GM23248 (cell line): ENCODE measurements at regions not wholly inside any gene's neighbourhood (a gene's known extent, or its start where the extent isn't known, plus 50 kb on each side); places are given as distances from the start of the nearest gene placed in this dataset.

Source experiments
- DNase-seq: peaks from one replicate; pipeline ENCODE4 v3.0.0-alpha.2; 2015
- H2AFZ ChIP-seq: fragments of 200-600 bp; sonication (generic); 2 replicates; pipeline ENCODE4 v1.6.1; 2016; ENCODE audit warnings: antibody characterized with exemption
- H3F3A ChIP-seq: fragments of 200-600 bp; sonication (generic); 2 replicates; pipeline ENCODE4 v1.6.1; 2016; ENCODE audit warnings: mild to moderate bottlenecking, antibody characterized with exemption, mixed run types; ENCODE audit not compliant: insufficient read depth
- H3K27ac ChIP-seq: fragments of 200-600 bp; sonication (generic); 2 replicates; pipeline ENCODE4 v1.5.1; 2016; ENCODE audit warnings: mild to moderate bottlenecking
- H3K27me3 ChIP-seq: fragments of 200-600 bp; sonication (generic); replicated peaks from 2 replicates; pipeline ENCODE4 v1.6.1; 2016; ENCODE audit warnings: mild to moderate bottlenecking; ENCODE audit not compliant: insufficient read depth
- H3K36me3 ChIP-seq: fragments of 200-600 bp; sonication (generic); 2 replicates; pipeline ENCODE4 v1.6.1; 2016; ENCODE audit warnings: low read depth, mild to moderate bottlenecking
- H3K4me1 ChIP-seq: fragments of 200-600 bp; sonication (generic); 2 replicates; pipeline ENCODE4 v1.6.1; 2016; ENCODE audit warnings: mild to moderate bottlenecking; ENCODE audit not compliant: insufficient read depth
- H3K4me2 ChIP-seq: fragments of 200-600 bp; sonication (generic); one replicate; pipeline ENCODE4 v1.6.1; 2016; ENCODE audit warnings: mild to moderate bottlenecking; ENCODE audit not compliant: unreplicated experiment
- H3K4me3 ChIP-seq: fragments of 200-600 bp; sonication (generic); 2 replicates; pipeline ENCODE4 v1.5.1; 2016; ENCODE audit warnings: mild to moderate bottlenecking
- H3K79me2 ChIP-seq: fragments of 200-600 bp; sonication (generic); 2 replicates; pipeline ENCODE4 v1.6.1; 2016; ENCODE audit warnings: mild to moderate bottlenecking; ENCODE audit not compliant: insufficient read depth
- H3K9ac ChIP-seq: fragments of 200-600 bp; sonication (generic); 2 replicates; pipeline ENCODE4 v1.6.1; 2016; ENCODE audit warnings: mild to moderate bottlenecking
- H3K9me2 ChIP-seq: fragments of 200-600 bp; sonication (generic); 2 replicates; pipeline ENCODE4 v1.6.1; 2016; ENCODE audit warnings: mixed run types, mild to moderate bottlenecking, moderate library complexity; ENCODE audit not compliant: insufficient read depth
- H3K9me3 ChIP-seq: fragments of 200-600 bp; sonication (generic); one replicate; pipeline ENCODE4 v1.6.1; 2017; ENCODE audit warnings: low read depth
- H4K20me1 ChIP-seq: fragments of 200-600 bp; sonication (generic); 2 replicates; pipeline ENCODE4 v1.6.0; 2016; ENCODE audit not compliant: insufficient read depth
- EZH2 ChIP-seq: fragments of 200-600 bp; sonication (generic); IDR thresholded peaks from 2 replicates; pipeline ENCODE4 v1.6.1; 2018; ENCODE audit warnings: antibody characterized with exemption, mild to moderate bottlenecking; ENCODE audit not compliant: insufficient read depth, poor library complexity, severe bottlenecking
- EZH2phosphoT487 ChIP-seq: fragments of 200-600 bp; sonication (generic); IDR thresholded peaks from 2 replicates; pipeline ENCODE4 v1.6.1; 2018; ENCODE audit warnings: antibody characterized with exemption, moderate library complexity, mild to moderate bottlenecking, low read depth; ENCODE audit not compliant: insufficient read depth
- WGBS, 2 experiments: methylation state at CpG; one replicate each; pipeline ENCODE4 v1.1.6; 2015 to 2017; ENCODE audit warnings: low lambda C conversion rate in 2 of 2, low coverage in 1 of 2; ENCODE audit errors: missing lambda C conversion rate in 2 of 2; 5-methylcytosine and 5-hydroxymethylcytosine counted together
- in situ Hi-C: fragments of 300-500 bp; cut with MboI; formaldehyde crosslinking; loops from 2 replicates; pipeline ENCODE4 v1.15.0; 2020

- no peaks in the 10 kb centered on the region for H3K9me3 ChIP-seq
- H3K27ac ChIP-seq, result no peak overlapping the region
- H2AFZ ChIP-seq, result no peak overlapping the region
- no peak overlapping the region for H3K4me2 ChIP-seq
- H3K9ac ChIP-seq, result no peak overlapping the region
- H3K36me3 ChIP-seq, result no peaks in the 10 kb centered on the region
- no peaks in the 10 kb centered on the region for H3K79me2 ChIP-seq
- H3K4me3 ChIP-seq, result no peak overlapping the region
- in situ Hi-C loops, result no loop called here
- WGBS, 2 experiments, result 18 to 28% methylated on average over 2 of the region's 2 CpGs
- H3K4me1 ChIP-seq, result no peaks in the 10 kb centered on the region
- TF ChIP-seq EZH2phosphoT487 (no peak), EZH2 (no peak)
- no peaks in the 10 kb centered on the region for H4K20me1 ChIP-seq
- DNase-seq, result no peak
- H3F3A ChIP-seq, result no peaks in the 10 kb centered on the region
- no peaks in the 10 kb centered on the region for H3K9me2 ChIP-seq
- H3K27me3 ChIP-seq, result no peaks in the 10 kb centered on the region
These were observed 161.0 kb downstream of the PPP1R2C start for GRCh38 chrX:42616981-42617380.

GRCh38 chrX:42615161-42615563, 162.8 kb downstream of the PPP1R2C start:
- no peak overlapping the region for H3K27ac ChIP-seq
- no peaks in the 10 kb centered on the region for H3K79me2 ChIP-seq
- in situ Hi-C loops, result no loop called here
- no peaks in the 10 kb centered on the region for H3K9me3 ChIP-seq
- 73 to 89% methylated on average over 1 of the region's 1 CpG for WGBS, 2 experiments
- H3K36me3 ChIP-seq, result no peaks in the 10 kb centered on the region
- H3K27me3 ChIP-seq, result no peaks in the 10 kb centered on the region
- H4K20me1 ChIP-seq, result no peaks in the 10 kb centered on the region
- no peak overlapping the region for H3K4me2 ChIP-seq
- H3K4me1 ChIP-seq, result no peaks in the 10 kb centered on the region
- no peak overlapping the region for H3K9ac ChIP-seq
- H3F3A ChIP-seq, result no peaks in the 10 kb centered on the region
- DNase-seq, result no peak
- no peak overlapping the region for H2AFZ ChIP-seq
- TF ChIP-seq EZH2phosphoT487, result no peak
- TF ChIP-seq EZH2, result no peak
- H3K4me3 ChIP-seq, result no peak overlapping the region
- no peaks in the 10 kb centered on the region for H3K9me2 ChIP-seq

- no peaks in the 10 kb centered on the region for H3F3A ChIP-seq
- H3K4me1 ChIP-seq, result no peaks in the 10 kb centered on the region
- H4K20me1 ChIP-seq, result no peaks in the 10 kb centered on the region
- in situ Hi-C loops, result no loop called here
- no peak overlapping the region for H3K9ac ChIP-seq
- no peak overlapping the region for H3K4me2 ChIP-seq
- no peak overlapping the region for H3K27ac ChIP-seq
- DNase-seq, result no peak
- 68 to 80% methylated on average over 4 of the region's 4 CpGs for WGBS, 2 experiments
- no peaks in the 10 kb centered on the region for H3K9me3 ChIP-seq
- H2AFZ ChIP-seq, result no peak overlapping the region
- H3K9me2 ChIP-seq, result no peaks in the 10 kb centered on the region
- H3K27me3 ChIP-seq, result no peaks in the 10 kb centered on the region
- TF ChIP-seq EZH2, result no peak
- no peaks in the 10 kb centered on the region for H3K79me2 ChIP-seq
- no peak overlapping the region for H3K4me3 ChIP-seq
- H3K36me3 ChIP-seq, result no peaks in the 10 kb centered on the region
These were observed 171.4 kb downstream of the PPP1R2C start for GRCh38 chrX:42606591-42606990.

GRCh38 chrX:42604302-42604701, 173.7 kb downstream of the PPP1R2C start:
- WGBS, 2 experiments, result 47 to 57% methylated on average over 2 of the region's 2 CpGs

GRCh38 chrX:42603016-42603415, 174.9 kb downstream of the PPP1R2C start:
- H3K9me2 ChIP-seq, result no peaks in the 10 kb centered on the region
- no peak overlapping the region for H3K27ac ChIP-seq
- TF ChIP-seq EZH2phosphoT487, result no peak
- TF ChIP-seq EZH2, result no peak
- H4K20me1 ChIP-seq, result no peaks in the 10 kb centered on the region
- H3K27me3 ChIP-seq, result no peaks in the 10 kb centered on the region
- DNase-seq, result no peak
- no peak overlapping the region for H3K4me2 ChIP-seq
- in situ Hi-C loops, result no loop called here
- H3K36me3 ChIP-seq, result no peaks in the 10 kb centered on the region
- no peak overlapping the region for H2AFZ ChIP-seq
- no peaks in the 10 kb centered on the region for H3K79me2 ChIP-seq
- H3K9ac ChIP-seq, result no peak overlapping the region
- no peaks in the 10 kb centered on the region for H3K4me1 ChIP-seq
- WGBS, 2 experiments, result 58% methylated on average over 2 of the region's 2 CpGs
- H3K9me3 ChIP-seq, result no peaks in the 10 kb centered on the region
- no peak overlapping the region for H3K4me3 ChIP-seq
- no peaks in the 10 kb centered on the region for H3F3A ChIP-seq

More at GRCh38 chrX:42604302-42604701, 173.7 kb downstream of the PPP1R2C start:
- DNase-seq, result no peak
- no peaks in the 10 kb centered on the region for H3K9me3 ChIP-seq
- H4K20me1 ChIP-seq, result no peaks in the 10 kb centered on the region
- TF ChIP-seq EZH2 (no peak), EZH2phosphoT487 (no peak)
- H3F3A ChIP-seq, result no peaks in the 10 kb centered on the region
- H3K27me3 ChIP-seq, result no peaks in the 10 kb centered on the region
- no peak overlapping the region for H3K4me3 ChIP-seq
- H3K79me2 ChIP-seq, result no peaks in the 10 kb centered on the region
- H3K9ac ChIP-seq, result no peak overlapping the region
- H3K4me1 ChIP-seq, result no peaks in the 10 kb centered on the region
- no peaks in the 10 kb centered on the region for H3K36me3 ChIP-seq
- H3K27ac ChIP-seq, result no peak overlapping the region
- in situ Hi-C loops, result no loop called here
- H3K9me2 ChIP-seq, result no peaks in the 10 kb centered on the region
- H3K4me2 ChIP-seq, result no peak overlapping the region
- H2AFZ ChIP-seq, result no peak overlapping the region
